GM23338 (cell line): ENCODE measurements at regions not wholly inside any gene's neighbourhood (a gene's known extent, or its start where the extent isn't known, plus 50 kb on each side); places are given as distances from the start of the nearest gene placed in this dataset.

ENCODE experiments used
- ATAC-seq: fragments of 200-7000 bp; cut with Tn5 transposase; 3 replicates; pipeline ENCODE4 v1.9.1; 2020
- DNase-seq: peaks from one replicate; pipeline ENCODE4 v3.0.0-alpha.2; 2015; ENCODE audit warnings: low spot score
- H2AFZ ChIP-seq: fragments of 200-600 bp; sonication (generic); 2 replicates; pipeline ENCODE4 v1.8.0; 2016; ENCODE audit warnings: antibody characterized with exemption, mild to moderate bottlenecking, moderate library complexity
- H3F3A ChIP-seq: fragments of 200-600 bp; sonication (generic); replicated peaks from 2 replicates; pipeline ENCODE4 v1.8.0; 2017; ENCODE audit warnings: antibody characterized with exemption, mixed run types, low read depth
- H3K27ac ChIP-seq: fragments of 200-600 bp; sonication (generic); 2 replicates; pipeline ENCODE4 v1.6.1; 2016; ENCODE audit warnings: low read depth
- H3K27me3 ChIP-seq: fragments of 200-600 bp; sonication (generic); 2 replicates; pipeline ENCODE4 v1.8.0; 2016; ENCODE audit warnings: mild to moderate bottlenecking, mixed run types, moderate library complexity; ENCODE audit not compliant: insufficient read depth
- H3K36me3 ChIP-seq: fragments of 200-600 bp; sonication (generic); 2 replicates; pipeline ENCODE4 v1.8.0; 2016; ENCODE audit warnings: mild to moderate bottlenecking; ENCODE audit not compliant: insufficient read depth
- H3K4me1 ChIP-seq: fragments of 200-600 bp; sonication (generic); 2 replicates; pipeline ENCODE4 v1.8.0; 2016; ENCODE audit warnings: mild to moderate bottlenecking, moderate library complexity; ENCODE audit not compliant: insufficient read depth
- H3K4me2 ChIP-seq: fragments of 200-600 bp; sonication (generic); 2 replicates; pipeline ENCODE4 v1.7.1; 2017; ENCODE audit warnings: mixed run types
- H3K4me3 ChIP-seq: fragments of 200-600 bp; sonication (generic); 2 replicates; pipeline ENCODE4 v1.6.1; 2016; ENCODE audit warnings: mixed run types
- H3K79me2 ChIP-seq: fragments of 200-600 bp; sonication (generic); replicated peaks from 2 replicates; pipeline ENCODE4 v1.8.0; 2017; ENCODE audit warnings: mild to moderate bottlenecking; ENCODE audit not compliant: insufficient read depth
- H3K9me2 ChIP-seq: fragments of 200-600 bp; sonication (generic); 2 replicates; pipeline ENCODE4 v1.8.0; 2017; ENCODE audit not compliant: insufficient read depth
- H4K20me1 ChIP-seq: fragments of 200-600 bp; sonication (generic); replicated peaks from 2 replicates; pipeline ENCODE4 v1.8.0; 2017; ENCODE audit warnings: mild to moderate bottlenecking; ENCODE audit not compliant: insufficient read depth
- H3K27ac Mint-ChIP-seq: 2 replicates; pipeline ENCODE4 v1.8.0; 2020; ENCODE audit warnings: inconsistent platforms, mild to moderate bottlenecking, moderate library complexity, mixed read lengths
- H3K27me3 Mint-ChIP-seq: 3 replicates; pipeline ENCODE4 v1.8.0; 2022; ENCODE audit warnings: low read depth, mild to moderate bottlenecking, moderate library complexity, mixed read lengths, inconsistent platforms; ENCODE audit not compliant: insufficient read depth, poor library complexity
- H3K36me3 Mint-ChIP-seq: 3 replicates; pipeline ENCODE4 v1.8.0; 2021; ENCODE audit warnings: low read depth, mild to moderate bottlenecking, inconsistent platforms, moderate library complexity, mixed read lengths
- H3K4me1 Mint-ChIP-seq: 3 replicates; pipeline ENCODE4 v1.8.0; 2020; ENCODE audit warnings: mild to moderate bottlenecking, inconsistent platforms, mixed read lengths
- H3K4me3 Mint-ChIP-seq: 3 replicates; pipeline ENCODE4 v1.8.0; 2021; ENCODE audit warnings: moderate library complexity, mild to moderate bottlenecking, inconsistent platforms, mixed read lengths
- H3K9me3 Mint-ChIP-seq: 3 replicates; pipeline ENCODE4 v1.8.0; 2020; ENCODE audit warnings: moderate library complexity, mild to moderate bottlenecking, inconsistent platforms, mixed read lengths
- EZH2 ChIP-seq: fragments of 200-600 bp; sonication (generic); IDR thresholded peaks from one replicate; pipeline ENCODE4 v1.8.0; 2017; ENCODE audit warnings: antibody characterized with exemption, mild to moderate bottlenecking, low read depth; ENCODE audit not compliant: unreplicated experiment
- JUNB ChIP-seq: IDR thresholded peaks from one replicate; pipeline ENCODE4 v1.6.1; 2016; ENCODE audit warnings: antibody characterized with exemption; ENCODE audit not compliant: unreplicated experiment
- NANOG ChIP-seq: IDR thresholded peaks from 2 replicates; pipeline ENCODE4 v1.6.1; 2016; ENCODE audit warnings: antibody characterized with exemption, borderline replicate concordance
- REST ChIP-seq: IDR thresholded peaks from one replicate; pipeline ENCODE4 v1.6.1; 2018; ENCODE audit warnings: antibody characterized with exemption; ENCODE audit not compliant: unreplicated experiment
- STAT1 ChIP-seq: IDR thresholded peaks from one replicate; pipeline ENCODE4 v1.6.1; 2016; ENCODE audit warnings: antibody characterized with exemption; ENCODE audit not compliant: unreplicated experiment
- ZNF114 ChIP-seq: fragments of 250-450 bp; sonication (Bioruptor Pico); IDR thresholded peaks from 2 replicates; pipeline ENCODE4 v1.5.0; 2020; ENCODE audit warnings: mild to moderate bottlenecking, moderate library complexity
- ZNF331 ChIP-seq: fragments of 250-450 bp; sonication (Bioruptor Pico); IDR thresholded peaks from 2 replicates; pipeline ENCODE4 v1.5.0; 2020; ENCODE audit warnings: low read depth, mild to moderate bottlenecking, moderate library complexity
- TF ChIP-seq, protein P1 (sequence below): fragments of 250-450 bp; sonication (Bioruptor Pico); IDR thresholded peaks from 2 replicates; pipeline ENCODE4 v1.5.0; 2020; ENCODE audit warnings: mild to moderate bottlenecking, moderate library complexity

DNA sequence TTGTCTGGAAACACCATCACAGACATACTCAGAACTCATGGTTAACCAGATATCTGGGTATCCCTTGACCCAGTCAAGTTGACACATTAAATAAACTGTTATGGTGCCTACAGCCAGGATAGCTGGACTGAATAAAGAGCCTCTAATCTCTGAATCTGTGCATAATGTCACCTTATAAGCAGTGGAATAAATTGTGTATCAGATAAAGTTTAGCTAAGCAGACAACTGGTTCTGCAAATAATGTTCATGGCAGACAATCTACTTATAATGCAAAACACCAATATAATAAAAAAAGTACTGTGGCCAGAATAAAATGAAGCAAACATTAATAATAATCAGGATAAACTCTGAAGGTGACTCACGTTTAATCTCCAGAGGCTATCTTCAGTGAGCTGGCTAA lies 628.5 kb upstream of the FAT3 start (continued):
- TF ChIP-seq REST: no peak
- TF ChIP-seq ZNF331 (CRISPR knock-in tag): no peak
- no peak for TF ChIP-seq STAT1

DNA sequence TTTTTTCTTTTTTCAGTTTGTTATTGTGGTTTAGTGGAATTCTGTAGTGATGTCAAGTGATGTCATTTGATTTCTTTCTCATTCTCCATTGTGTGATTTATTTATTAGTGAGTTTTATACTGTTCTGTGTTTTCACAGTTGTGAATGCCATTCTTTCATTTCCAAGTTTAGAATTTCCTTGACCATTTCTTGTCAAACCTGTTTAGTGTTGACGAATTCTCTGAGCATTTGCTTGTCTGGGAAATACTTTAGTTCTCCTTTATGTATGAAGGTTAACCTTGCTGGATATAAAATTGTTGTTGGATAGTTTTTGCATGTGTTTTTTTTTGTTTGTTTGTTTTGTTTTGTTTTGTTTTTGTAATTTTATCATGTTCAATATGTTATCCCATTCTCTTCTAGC lies 633.6 kb upstream of the FAT3 start:
- TF ChIP-seq JUNB: no peak
- TF ChIP-seq EZH2: no peak
- no peak for TF ChIP-seq REST
- TF ChIP-seq, protein P1, sequence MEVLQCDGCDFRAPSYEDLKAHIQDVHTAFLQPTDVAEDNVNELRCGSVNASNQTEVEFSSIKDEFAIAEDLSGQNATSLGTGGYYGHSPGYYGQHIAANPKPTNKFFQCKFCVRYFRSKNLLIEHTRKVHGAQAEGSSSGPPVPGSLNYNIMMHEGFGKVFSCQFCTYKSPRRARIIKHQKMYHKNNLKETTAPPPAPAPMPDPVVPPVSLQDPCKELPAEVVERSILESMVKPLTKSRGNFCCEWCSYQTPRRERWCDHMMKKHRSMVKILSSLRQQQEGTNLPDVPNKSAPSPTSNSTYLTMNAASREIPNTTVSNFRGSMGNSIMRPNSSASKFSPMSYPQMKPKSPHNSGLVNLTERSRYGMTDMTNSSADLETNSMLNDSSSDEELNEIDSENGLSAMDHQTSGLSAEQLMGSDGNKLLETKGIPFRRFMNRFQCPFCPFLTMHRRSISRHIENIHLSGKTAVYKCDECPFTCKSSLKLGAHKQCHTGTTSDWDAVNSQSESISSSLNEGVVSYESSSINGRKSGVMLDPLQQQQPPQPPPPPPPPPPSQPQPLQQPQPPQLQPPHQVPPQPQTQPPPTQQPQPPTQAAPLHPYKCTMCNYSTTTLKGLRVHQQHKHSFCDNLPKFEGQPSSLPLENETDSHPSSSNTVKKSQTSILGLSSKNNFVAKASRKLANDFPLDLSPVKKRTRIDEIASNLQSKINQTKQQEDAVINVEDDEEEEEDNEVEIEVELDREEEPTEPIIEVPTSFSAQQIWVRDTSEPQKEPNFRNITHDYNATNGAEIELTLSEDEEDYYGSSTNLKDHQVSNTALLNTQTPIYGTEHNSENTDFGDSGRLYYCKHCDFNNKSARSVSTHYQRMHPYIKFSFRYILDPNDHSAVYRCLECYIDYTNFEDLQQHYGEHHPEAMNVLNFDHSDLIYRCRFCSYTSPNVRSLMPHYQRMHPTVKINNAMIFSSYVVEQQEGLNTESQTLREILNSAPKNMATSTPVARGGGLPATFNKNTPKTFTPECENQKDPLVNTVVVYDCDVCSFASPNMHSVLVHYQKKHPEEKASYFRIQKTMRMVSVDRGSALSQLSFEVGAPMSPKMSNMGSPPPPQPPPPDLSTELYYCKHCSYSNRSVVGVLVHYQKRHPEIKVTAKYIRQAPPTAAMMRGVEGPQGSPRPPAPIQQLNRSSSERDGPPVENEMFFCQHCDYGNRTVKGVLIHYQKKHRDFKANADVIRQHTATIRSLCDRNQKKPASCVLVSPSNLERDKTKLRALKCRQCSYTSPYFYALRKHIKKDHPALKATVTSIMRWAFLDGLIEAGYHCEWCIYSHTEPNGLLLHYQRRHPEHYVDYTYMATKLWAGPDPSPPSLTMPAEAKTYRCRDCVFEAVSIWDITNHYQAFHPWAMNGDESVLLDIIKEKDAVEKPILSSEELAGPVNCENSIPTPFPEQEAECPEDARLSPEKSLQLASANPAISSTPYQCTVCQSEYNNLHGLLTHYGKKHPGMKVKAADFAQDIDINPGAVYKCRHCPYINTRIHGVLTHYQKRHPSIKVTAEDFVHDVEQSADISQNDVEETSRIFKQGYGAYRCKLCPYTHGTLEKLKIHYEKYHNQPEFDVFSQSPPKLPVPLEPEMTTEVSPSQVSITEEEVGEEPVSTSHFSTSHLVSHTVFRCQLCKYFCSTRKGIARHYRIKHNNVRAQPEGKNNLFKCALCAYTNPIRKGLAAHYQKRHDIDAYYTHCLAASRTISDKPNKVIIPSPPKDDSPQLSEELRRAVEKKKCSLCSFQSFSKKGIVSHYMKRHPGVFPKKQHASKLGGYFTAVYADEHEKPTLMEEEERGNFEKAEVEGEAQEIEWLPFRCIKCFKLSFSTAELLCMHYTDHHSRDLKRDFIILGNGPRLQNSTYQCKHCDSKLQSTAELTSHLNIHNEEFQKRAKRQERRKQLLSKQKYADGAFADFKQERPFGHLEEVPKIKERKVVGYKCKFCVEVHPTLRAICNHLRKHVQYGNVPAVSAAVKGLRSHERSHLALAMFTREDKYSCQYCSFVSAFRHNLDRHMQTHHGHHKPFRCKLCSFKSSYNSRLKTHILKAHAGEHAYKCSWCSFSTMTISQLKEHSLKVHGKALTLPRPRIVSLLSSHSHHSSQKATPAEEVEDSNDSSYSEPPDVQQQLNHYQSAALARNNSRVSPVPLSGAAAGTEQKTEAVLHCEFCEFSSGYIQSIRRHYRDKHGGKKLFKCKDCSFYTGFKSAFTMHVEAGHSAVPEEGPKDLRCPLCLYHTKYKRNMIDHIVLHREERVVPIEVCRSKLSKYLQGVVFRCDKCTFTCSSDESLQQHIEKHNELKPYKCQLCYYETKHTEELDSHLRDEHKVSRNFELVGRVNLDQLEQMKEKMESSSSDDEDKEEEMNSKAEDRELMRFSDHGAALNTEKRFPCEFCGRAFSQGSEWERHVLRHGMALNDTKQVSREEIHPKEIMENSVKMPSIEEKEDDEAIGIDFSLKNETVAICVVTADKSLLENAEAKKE: no peak
- TF ChIP-seq ZNF331 (CRISPR knock-in tag): no peak
- TF ChIP-seq NANOG: no peak
- TF ChIP-seq STAT1: no peak
- no peak for TF ChIP-seq ZNF114 (CRISPR knock-in tag)
- no peaks in the 10 kb centered on the region for H3K27me3 Mint-ChIP-seq
- no peaks in the 10 kb centered on the region for H3K27me3 ChIP-seq
- no peak overlapping the region for H3K4me2 ChIP-seq
- H3K9me3 Mint-ChIP-seq: peaks cover 18% of the 10 kb centered on the region
- ATAC-seq (no peak), DNase-seq (no peak)
- H3K36me3 Mint-ChIP-seq: no peaks in the 10 kb centered on the region
- peaks cover 5% of the 10 kb centered on the region; the same call in 1 of the 2 replicates for H3K9me2 ChIP-seq
- H3K79me2 ChIP-seq: no peaks in the 10 kb centered on the region
- H3K4me1 ChIP-seq: no peaks in the 10 kb centered on the region
- H3K4me3 Mint-ChIP-seq: no peak overlapping the region
- H4K20me1 ChIP-seq: no peaks in the 10 kb centered on the region
- no peaks in the 10 kb centered on the region for H3F3A ChIP-seq
- H3K27ac Mint-ChIP-seq: no peak overlapping the region
- no peak overlapping the region for H3K4me3 ChIP-seq
- no peaks in the 10 kb centered on the region for H3K4me1 Mint-ChIP-seq
- no peak overlapping the region for H2AFZ ChIP-seq
- H3K36me3 ChIP-seq: no peaks in the 10 kb centered on the region
- no peak overlapping the region for H3K27ac ChIP-seq
